NCI-H748 treated with DMSO at 0.1 percent for 48 hours (cell line): ENCODE measurements at regions not wholly inside any gene's neighbourhood (a gene's known extent, or its start where the extent isn't known, plus 50 kb on each side); places are given as distances from the start of the nearest gene placed in this dataset.
"Not testable (repeated sequence)": the region's sequence is repeated elsewhere in the genome, so short reads cannot be mapped to it uniquely, and the experiment has no call there.

ENCODE experiments used
- DNase-seq: peaks from one replicate; lab custom pipeline; 2025; lab: John Stamatoyannopoulos, UW

DNA sequence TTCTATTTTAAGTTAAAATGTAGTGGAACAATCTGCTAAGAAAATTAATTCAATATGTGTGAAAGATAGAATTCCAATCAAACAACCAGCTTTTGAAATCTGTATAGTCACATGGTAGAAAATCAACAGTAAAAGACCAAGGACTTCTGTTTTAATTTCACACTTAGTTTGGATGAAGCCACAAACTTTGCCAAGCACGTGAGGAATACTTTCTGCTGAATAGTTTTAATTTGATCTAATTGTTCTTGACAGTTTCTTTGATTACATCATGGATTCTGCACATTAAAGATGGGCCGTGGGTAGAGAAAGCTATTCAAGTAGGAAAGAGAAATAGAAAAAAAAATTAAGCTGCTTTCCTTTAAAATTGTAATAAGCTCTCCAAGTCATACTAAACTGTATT, 137.9 kb upstream of the FAM241A start:
- no peak for DNase-seq

DNA sequence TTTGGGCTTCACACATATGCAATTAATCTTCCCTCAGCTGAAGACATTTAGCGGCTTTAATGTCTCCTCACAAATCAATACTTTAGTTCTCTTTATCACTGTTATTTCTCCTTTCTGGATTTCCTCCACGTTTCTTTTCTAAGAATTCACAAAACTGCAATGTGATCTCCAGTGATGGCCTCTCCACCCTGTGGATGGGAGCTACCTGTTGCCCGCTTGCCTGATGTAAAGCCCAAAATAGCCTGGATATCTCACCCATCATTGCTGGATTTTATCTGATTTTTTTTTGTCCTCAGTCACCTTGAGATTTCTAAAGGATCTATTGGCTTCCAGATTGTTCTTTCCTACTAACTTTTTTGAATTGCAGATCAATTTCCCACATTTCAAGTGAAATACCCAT, 129.3 kb upstream of the FAM241A start:
- no peak for DNase-seq

DNA sequence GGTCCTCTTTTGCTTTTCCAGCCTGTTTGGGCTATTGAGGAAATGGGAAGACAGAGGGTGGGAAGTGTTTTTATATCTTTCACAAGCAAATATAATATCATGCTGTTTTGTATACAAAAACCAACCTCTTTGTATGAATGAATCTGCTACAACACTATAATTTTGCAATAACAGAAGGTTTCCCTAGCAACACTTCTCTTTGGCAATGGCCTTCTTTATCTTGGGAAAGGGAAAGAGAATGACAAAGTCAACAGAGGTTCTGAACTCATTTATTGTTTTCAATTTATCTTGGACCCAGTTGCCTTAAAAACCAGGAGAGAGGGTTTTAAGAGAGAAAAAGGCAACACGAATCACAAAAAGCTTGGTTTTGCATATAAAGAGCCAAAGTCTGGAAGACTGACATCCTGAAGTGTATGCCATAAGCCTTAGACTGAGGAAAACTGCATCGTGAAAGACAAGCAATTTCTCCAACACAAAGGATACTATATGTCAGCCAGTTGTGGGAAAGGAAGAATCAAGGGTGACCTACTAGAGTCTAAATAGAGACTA, 121.8 kb upstream of the FAM241A start:
- DNase-seq: no peak

DNA sequence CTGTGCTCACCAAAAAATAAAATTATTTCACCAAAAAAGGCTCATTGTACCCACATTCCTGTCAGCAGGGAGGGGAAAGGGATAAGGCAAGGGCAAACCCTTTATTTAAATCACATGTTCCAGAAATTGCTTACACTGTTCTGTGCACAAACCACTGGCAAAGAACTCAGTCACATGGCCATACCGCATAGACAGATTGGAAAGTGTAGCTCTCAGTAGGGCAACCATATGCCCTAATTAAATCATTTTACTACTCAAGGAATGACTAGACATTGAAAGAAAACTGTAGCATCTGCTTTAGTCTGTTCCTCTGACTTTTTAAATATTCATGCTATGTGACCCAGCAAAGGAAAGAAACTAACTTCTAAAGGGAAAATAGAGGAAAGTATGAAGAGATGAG, 119.2 kb upstream of the FAM241A start:
- no peak for DNase-seq

DNA sequence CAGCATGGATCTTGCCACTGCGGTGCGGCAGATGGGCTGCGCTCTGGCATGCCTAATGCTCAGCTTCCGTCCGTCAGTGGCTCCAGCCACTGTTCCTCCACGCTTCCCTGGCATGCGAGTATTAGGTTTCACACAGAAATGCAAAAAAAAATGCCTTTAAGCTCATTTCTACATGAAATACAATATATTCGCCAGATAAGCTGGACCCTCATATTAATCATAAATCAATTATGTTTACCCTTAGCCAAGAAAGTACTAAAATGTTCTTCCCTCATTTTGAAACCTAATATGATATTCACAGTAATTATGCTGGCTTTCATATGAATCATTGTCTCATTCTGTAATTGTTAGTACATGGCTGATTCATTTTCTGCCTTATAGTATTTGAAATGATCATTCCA, 115.5 kb upstream of the FAM241A start:
- DNase-seq: no peak

DNA sequence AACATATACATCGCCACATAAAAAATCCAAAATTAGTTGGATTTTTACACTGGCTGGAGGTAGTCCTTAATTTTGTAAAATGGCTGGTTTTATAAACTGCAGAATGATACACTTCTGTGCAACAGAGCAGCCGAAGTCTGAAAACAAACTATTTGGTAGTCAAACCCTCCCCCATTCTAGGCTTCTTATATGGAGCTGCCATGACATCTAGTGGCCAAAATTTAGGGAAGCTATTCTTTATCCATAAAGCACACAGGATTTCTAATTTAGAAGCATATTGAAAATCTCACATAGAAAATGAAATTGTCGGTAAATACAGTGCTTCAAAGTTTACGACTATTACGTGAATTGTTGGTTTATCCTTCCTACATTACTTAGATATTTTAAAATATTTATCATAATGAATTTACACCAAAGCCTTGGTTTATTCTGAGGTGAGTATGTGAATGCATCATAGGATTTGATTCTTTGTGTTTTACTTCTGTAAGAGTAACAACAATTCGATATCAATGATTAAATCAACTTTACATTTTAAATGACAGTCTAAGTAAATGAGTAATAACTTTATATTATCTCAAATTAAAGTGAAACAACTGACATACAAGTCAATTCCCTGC, 113.4 kb upstream of the FAM241A start:
- no peak for DNase-seq

DNA sequence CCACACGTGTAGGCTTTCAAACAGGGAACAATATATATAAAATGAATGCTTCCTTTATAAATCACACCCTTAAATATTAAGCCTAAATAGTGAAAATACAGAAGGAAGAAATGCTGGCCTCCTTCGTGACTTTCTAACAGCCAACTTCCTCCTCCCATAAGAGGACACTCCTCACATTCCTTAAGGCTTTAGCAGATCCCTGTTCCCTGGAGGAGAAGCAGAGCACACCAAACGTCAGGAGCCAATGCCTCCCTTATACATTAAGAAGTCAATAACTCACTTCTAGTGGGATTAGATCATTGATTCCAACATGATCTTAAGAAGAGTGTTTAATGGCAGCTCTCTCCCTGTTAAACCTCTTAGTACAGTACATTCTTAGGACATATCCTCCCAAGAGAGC, 108.4 kb upstream of the FAM241A start:
- DNase-seq: no peak

DNA sequence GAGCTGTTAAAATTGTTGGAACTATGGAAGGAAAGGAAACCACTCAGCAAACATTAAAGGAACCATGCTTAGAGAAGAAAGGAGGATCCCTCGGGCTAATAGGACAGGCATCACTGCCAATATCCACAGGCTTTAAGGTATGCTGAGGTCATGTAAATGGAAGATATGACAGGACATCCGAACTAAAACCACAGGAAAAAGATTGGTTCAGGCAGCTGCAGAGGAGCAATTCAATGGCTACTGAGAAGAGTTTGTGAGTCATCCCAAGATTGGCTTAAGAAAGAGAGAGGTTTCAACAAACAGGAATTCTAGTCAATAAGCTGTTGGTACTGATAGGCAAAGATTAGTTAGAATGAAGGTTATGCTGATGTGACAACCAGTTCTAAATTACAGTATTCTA, 106.4 kb upstream of the FAM241A start:
- DNase-seq: no peak

DNA sequence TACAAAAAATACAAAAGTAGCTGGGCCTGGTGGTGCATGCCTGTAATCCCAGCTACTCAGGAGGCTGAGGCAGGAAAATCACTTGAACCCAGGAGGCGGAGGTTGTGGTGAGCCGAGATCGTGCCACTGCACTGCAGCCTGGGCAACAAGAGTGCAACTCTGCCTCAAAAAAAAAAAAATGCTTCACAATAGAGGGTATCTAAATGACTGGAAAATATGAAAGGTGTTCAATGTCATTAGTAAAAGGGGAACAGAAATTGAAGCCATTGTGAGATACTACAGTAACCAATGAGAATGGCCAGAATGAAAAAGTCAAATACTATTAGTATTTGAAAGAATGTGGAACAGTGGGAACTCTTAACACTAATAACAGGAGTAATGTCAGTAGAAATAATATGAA, 96.1 kb upstream of the FAM241A start:
- DNase-seq: not testable (repeated sequence)

DNA sequence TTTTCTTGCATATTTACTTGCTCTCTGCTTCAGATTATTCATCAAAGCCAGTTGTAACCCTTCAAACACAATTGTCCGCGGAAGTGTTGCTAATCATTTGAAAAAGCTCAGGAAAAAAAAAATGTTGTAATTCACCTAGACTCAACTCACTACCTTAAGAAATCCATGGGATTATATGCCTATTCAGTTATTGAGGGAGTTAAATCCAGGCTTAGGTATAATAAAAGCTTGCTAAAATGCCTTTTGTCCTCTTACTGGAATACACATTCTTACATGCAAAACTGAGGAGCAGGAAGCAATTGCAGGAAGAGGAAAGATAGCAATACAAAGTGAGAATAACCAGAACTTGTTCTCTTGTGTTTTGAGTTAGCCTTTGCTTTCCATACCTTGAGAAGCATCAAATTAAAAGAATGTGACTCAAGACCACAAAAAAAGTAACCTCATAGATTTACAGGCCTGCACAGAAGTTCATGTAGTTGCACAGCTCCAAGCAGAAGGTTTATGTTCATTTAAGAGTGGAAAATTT, 91.4 kb upstream of the FAM241A start:
- DNase-seq: no peak

DNA sequence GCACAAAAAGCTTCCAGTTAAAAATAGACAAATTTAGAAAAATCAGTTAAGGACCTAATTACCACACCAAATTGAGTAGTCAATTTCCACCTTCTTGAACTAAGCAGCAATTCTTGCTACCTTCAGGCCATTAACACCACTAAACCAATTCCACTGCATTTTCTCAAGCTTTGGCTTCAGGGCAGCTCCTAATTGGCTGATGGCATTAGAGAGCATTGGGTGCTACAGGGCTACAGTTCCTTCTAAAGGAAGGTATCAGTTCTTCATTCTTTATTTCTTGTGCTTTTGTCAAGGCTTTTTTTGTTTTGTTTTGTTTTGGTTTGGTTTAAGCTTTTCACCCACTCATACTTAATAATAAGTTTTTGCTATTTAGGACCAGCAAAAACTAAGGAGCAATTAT, 90.2 kb upstream of the FAM241A start:
- no peak for DNase-seq

DNA sequence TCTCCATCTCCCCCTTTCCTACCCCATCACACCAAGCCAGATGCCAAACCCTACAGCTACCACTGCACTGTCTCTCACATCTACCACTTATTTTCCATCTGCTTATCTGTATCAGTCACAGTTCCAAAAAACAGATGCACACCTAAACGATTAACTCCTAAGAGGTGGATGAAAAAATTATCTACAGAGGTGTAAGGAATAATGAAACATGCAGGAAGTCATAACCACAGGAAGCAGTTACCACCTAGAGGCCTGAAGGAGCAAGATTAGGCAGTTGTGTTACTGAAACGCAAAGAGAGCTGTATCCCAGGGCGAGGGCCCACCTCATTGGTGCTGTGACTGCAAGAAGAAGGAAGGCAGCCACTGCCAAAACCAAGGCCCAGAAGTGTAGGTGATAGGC, 87.8 kb upstream of the FAM241A start:
- no peak for DNase-seq

DNA sequence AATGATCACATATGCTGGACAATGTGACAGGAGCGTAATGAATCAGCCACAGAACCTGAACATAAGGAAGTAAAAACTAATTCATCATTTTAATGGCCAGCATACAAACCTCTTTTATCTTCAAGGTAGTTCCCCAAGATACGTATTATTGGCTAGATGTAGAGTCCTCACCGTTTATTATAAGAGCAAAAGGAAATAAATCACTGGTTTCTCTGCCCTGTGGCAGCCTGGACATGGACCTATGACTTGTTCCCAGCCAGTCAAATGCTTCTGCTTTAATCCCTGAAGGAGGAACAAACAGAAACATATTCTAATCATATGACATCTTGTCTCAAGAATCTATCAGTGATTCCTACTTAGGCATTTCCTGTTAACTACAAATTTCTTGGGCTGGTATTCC, 86.8 kb upstream of the FAM241A start:
- no peak for DNase-seq

DNA sequence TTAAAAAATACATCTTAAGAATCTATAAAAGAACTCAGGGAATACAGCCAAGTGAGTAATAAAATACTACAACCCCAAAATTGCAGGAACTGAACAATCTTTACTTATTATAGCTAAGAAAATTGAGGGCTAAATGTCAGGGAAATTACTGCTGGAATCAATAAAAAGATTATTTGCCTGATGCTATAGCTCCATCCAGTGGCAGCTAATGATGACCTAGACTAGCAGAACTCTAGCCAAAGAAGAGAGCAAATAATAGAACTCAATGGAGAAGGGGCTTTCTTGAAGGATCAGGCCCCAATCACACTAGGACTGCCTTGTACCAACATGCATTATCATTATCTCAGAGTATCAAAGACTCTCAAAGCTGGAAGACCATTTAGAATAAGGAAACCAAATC, 85.0 kb upstream of the FAM241A start:
- no peak for DNase-seq

DNA sequence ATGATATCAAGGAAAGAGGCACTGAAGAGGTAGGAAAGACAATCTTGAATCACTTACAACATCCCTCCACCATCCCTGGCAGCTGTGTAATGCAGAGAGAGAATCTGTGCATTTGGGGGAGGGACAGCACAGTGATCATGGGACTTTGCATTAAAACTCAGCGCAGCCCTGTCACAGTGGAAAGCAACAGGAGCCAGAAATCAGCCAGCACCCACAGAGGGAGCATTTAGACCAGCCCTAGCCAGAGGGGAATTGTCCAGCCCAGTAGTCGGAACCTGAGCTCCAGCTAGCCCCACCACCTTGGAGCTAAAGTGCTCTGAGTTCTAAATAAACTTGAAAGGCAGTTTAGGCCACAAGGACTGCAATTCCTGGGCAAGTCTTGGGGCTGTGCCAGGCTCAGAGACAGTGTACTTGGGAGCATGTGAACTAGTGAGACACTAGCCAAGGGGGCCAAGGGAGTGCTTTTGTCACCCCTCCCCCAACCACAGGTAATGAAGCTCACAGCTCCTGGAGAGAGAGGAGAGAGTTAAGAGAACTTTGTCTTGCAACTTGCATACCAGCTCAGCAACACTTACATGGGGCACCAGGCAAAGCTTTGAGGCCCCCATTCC, 83.9 kb upstream of the FAM241A start:
- DNase-seq: no peak

DNA sequence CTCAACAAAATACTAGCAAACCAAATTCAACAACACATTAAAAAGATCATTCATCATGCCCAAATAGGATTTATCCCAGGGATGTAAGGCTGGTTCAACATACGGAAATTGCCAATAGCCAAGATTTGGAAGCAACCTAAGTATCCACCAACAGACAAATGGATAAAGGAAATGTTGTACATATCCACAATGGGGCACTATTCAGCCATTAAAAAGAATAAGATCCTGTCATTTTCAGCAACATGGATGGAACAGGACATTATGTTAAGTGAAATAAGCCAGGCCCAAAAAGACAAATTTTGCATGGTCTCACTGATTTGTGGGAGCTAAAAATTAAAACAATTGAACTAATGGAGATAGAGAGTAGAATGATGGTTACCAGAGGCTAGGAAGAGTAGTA, 82.0 kb upstream of the FAM241A start:
- DNase-seq: no peak

DNA sequence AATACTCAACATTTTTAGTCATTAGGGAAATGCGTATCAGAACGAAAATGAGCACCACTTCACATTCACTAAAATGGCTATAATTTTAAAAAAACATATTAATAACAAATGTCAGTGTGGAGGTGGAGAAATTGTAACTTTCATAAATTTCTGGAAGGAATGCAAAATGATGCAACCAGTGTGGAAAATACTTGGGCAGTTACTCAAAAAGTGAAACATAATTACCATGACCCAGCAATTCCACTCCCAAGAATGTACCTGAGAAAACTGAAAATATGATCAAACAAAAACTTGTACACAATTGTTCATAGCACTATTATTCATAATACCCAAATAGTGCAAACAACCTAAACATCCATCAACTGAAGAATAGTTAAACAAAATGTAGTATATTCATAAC, 76.1 kb upstream of the FAM241A start:
- no peak for DNase-seq

DNA sequence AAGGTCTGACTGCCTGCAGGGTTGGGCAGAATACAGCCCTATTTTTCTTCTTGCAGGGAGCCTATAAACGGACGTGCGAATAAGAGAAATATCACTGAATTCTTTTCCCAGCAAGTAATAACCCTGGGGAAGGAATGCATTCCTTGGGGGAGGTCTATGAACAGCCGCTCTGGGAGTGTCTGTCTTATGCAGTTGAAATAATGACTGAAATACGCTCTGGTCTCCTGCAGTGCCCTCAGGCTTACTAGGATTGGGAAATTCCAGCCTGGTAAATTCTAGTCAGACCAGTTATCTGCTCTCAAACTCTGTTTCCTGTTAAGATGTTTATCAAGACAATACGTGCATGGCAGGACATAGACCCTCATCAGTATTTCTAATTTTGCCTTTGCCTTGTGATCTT, 72.1 kb upstream of the FAM241A start:
- DNase-seq: no peak

DNA sequence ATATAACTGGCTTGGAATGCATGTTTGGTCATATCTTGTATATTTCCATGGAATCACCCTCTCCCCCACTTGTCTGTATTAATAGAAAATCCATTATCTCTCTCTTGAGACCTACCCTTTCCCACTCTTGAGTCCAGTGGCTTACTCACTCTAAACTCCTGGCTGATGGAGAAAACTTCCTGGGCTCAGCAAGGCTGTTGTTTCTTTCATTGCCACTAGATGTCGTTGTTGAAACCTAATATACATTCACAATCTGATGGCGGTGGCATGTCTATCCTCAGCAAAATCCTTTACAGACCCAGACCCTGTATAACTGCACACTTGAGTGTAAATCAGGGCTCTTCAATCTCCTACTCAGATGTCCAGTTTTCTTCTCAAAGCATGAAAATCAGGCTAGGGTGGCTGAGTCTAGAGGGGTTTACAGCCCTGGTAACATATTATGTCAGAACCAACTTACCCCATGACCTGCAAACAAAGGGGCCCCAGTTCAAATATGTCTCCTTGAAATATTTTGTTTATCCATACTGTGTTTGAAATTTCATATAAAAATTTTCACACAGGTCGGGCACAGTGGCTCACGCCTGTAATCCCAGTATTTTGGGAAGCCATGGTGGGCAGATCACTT, 70.0 kb upstream of the FAM241A start:
- DNase-seq: peak; percentile 17

DNA sequence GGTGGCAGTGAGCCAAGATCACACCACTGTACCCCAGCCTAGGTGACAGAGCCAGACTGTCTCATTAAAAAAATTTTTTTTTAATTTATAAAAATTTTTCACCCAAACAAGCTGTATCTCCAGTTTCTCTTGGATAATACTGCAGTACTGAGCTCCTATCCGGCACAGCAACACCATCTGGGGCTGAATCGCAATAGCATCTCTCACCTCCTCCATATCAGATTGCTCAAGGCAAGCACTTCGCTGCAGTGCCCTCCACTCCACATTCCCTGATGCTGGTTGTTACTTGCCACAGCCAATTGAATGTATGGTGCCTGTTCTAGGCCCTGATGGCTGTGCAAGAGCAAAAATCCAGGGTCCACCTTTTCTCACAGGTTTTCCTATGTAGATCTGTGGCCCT, 69.3 kb upstream of the FAM241A start:
- DNase-seq: no peak

DNA sequence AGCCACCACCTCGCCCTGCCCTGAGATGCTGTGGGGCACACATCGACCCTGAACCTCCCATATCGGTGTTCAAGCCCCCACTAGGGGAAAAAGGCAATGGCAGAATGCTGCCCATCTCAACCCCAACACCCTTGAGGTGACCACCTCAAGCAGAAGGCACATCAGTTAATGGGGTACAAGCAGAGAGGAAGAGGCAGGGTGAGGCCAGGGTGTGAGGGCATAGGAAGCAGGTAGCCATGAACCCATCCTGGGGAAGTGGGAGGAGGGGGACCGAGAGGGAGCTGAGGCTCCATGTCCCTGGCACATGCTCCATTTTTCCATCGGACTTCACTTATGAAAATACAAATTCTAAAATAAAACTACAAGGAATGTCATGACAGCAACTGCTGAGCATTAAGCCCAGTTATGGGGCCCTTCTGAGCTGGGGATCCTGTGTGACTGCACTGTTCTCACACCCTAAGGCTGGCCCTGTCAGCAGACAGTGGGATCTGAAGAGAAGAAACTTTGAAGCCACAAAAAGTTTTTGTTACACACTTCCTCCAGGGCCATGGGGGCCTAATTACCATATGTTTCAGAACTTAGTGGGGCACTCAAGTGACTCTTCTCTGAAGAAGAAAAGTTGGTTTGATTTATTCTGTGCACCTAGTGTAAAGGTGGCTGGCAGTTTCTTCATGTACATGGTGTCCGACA, 68.2 kb upstream of the FAM241A start:
- no peak for DNase-seq

DNA sequence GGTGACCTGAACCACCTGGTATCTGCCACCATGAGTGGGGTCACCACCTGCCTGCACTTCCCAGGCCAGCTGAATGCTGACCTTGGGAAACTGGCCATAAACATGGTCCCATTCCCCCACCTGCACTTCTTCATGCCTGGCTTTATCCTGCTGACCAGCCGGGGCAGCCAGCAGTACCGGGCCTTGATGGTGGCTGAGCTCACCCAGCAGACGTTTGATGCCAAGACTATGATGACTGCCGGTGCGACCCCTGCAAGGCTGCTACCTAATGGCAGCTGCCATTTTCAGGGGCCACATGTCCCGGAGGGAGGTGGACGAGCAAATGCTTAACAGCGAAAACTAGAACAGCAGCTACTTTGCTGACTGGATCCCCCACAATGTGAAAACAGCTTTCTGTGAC, 67.5 kb upstream of the FAM241A start:
- no peak for DNase-seq
